ENCODE measurements at regions not wholly inside any gene's neighbourhood (a gene's known extent, or its start where the extent isn't known, plus 50 kb on each side); places are given as distances from the start of the nearest gene placed in this dataset.
A peak's percentile ranks its signal among the peaks of the same experiment; 100 is the strongest.

- no peak overlapping the region for H2BK20ac ChIP-seq (ENCODE audit: low read length)
- H2AK5ac ChIP-seq (ENCODE audit: low read depth, low read length) = no peak overlapping the region
- H4K8ac ChIP-seq (ENCODE audit: extremely low read depth, insufficient read depth, low read length) = no peak overlapping the region
- H3K18ac ChIP-seq (ENCODE audit: extremely low read depth, low read length) = no peak overlapping the region
- peak overlapping the region; percentile 77 to 78 for H3K4me2 ChIP-seq (ENCODE audit: insufficient read depth in 1 of 2, low read depth in 2 of 2, low read length in 2 of 2)
- no peak overlapping the region for H3K56ac ChIP-seq (replicated peaks; ENCODE audit: insufficient read length, low read depth, low read length)
- H2BK12ac ChIP-seq (ENCODE audit: low read depth, low read length) = no peak overlapping the region
- CTCF ChIA-PET (ENCODE audit: partially characterized antibody) = interaction anchor here (0.6 to 4.0 kb wide), 17 partner anchors 9 to 482 kb away, joined by 3 to 22 read pairs (median 3); partner anchors contain the start of gene RGMA
- no peak overlapping the region for H2BK5ac ChIP-seq (ENCODE audit: low read depth, low read length)
- FAIRE-seq (peak; percentile 63), DNase-seq (ENCODE audit: low read depth in 1 of 2, low spot score in 2 of 2) (peak; percentile 59 to 69)
- H2BK120ac ChIP-seq (replicated peaks; ENCODE audit: low read depth, low read length) = no peak overlapping the region
- H2BK15ac ChIP-seq (ENCODE audit: low read length) = no peak overlapping the region
- POLR2A ChIA-PET (ENCODE audit: partially characterized antibody) = interaction anchor here (0.7 to 1.7 kb wide), 5 partner anchors 51 to 272 kb away, joined by 3 to 6 read pairs (median 3); no protein-coding TSS in a partner anchor
- peaks cover 8 to 23% (median 20%) of the 10 kb centered on the region in 4 experiments for H3K4me1 ChIP-seq (replicated peaks in 1 of 4; ENCODE audit: control insufficient read depth in 3 of 4, insufficient read depth in 4 of 4, low read length in 3 of 4)
- H3K4ac ChIP-seq (replicated peaks; ENCODE audit: insufficient read length, low read depth, low read length) = no peak overlapping the region
- H3K27me3 ChIP-seq (replicated peaks in 1 of 4; ENCODE audit: control insufficient read depth in 3 of 4, extremely low read depth in 1 of 4, insufficient read depth in 3 of 4, low read length in 3 of 4) = peaks cover 5 to 44% (median 31%) of the 10 kb centered on the region in 4 experiments
- H3K36me3 ChIP-seq (ENCODE audit: control insufficient read depth in 2 of 4, insufficient read depth in 4 of 4, low read length in 3 of 4) = no peaks in the 10 kb centered on the region
- no peak overlapping the region for H2AFZ ChIP-seq (ENCODE audit: low read length)
- H3K27ac ChIP-seq (ENCODE audit: low read depth, low read length) = no peak overlapping the region
- no peak overlapping the region for H4K5ac ChIP-seq (ENCODE audit: insufficient read length, low read depth, low read length)
- no peaks in the 10 kb centered on the region for H4K20me1 ChIP-seq (replicated peaks in 1 of 2; ENCODE audit: control insufficient read depth in 1 of 2, insufficient read depth in 2 of 2, low read length in 2 of 2)
- peaks cover 4% of the 10 kb centered on the region; the same call in 1 of the 2 replicates for H3K23me2 ChIP-seq (ENCODE audit: low read depth, low read length)
- H3K14ac ChIP-seq (ENCODE audit: insufficient read length) = no peak overlapping the region
- H3K23ac ChIP-seq (ENCODE audit: insufficient read length) = no peak overlapping the region
- WGBS, 2 experiments (ENCODE audit: extremely low coverage in 1 of 2, insufficient coverage in 1 of 2, insufficient read length in 1 of 2, insufficient replicate concordance in 2 of 2, low coverage in 1 of 2, low lambda C conversion rate in 2 of 2, missing lambda C conversion rate in 1 of 2) = 3% methylated on average over 9 of the region's 9 CpGs; no CpG with 5 or more reads in 1 of the 2 experiments
- no peaks in the 10 kb centered on the region for H3K9me3 ChIP-seq (ENCODE audit: insufficient read depth in 2 of 2, low read depth in 1 of 2, low read length in 1 of 2)
- no peaks in the 10 kb centered on the region for H3K79me1 ChIP-seq (ENCODE audit: low read depth, low read length)
- H3K4me3 ChIP-seq (ENCODE audit: extremely low read depth in 1 of 4, insufficient read depth in 2 of 4, low read depth in 3 of 4, low read length in 4 of 4) = peak overlapping the region; percentile 21 to 53 (median 33); a peak in 6 of 8 replicates
- no peak overlapping the region for H4K91ac ChIP-seq (replicated peaks; ENCODE audit: insufficient read length, low read length)
- no peak overlapping the region for H3K9ac ChIP-seq (replicated peaks in 1 of 4; ENCODE audit: extremely low read depth in 1 of 4, low read depth in 3 of 4, low read length in 3 of 4)
- H3K79me2 ChIP-seq (ENCODE audit: control insufficient read depth in 1 of 2, insufficient read depth in 2 of 2, low read length in 2 of 2) = no peaks in the 10 kb centered on the region
- TF ChIP-seq CHD1 (IDR thresholded peaks at IDR 0.05; ENCODE audit: low read depth, low read length) (no peak), RBBP5 (IDR thresholded peaks at IDR 0.05; ENCODE audit: borderline replicate concordance, low read depth, low read length) (no peak; the same call in 1 of the 2 replicates), NRF1 (IDR thresholded peaks at IDR 0.05; ENCODE audit: low read depth, low read length) (no peak), NANOG (IDR thresholded peaks at IDR 0.05; ENCODE audit: insufficient read depth, low read depth, low read length, poor library complexity, severe bottlenecking) (peak; percentile 59), YY1 (IDR thresholded peaks at IDR 0.05; ENCODE audit: low read depth, low read length) (0 out of 2 replicates have a peak, but pooled peaks have one; percentile 52), MAFK (IDR thresholded peaks at IDR 0.05; ENCODE audit: low read depth, low read length) (no peak), TEAD4 (IDR thresholded peaks at IDR 0.05; ENCODE audit: low read depth, low read length) (no peak), ASH2L (IDR thresholded peaks at IDR 0.05; ENCODE audit: low read length) (peak; percentile 83), CEBPB (IDR thresholded peaks at IDR 0.05; ENCODE audit: low read depth, low read length) (no peak), SP2 (IDR thresholded peaks at IDR 0.05; ENCODE audit: low read length) (no peak), POLR2AphosphoS5 (IDR thresholded peaks at IDR 0.05; ENCODE audit: low read depth, low read length) (no peak), TCF12 (IDR thresholded peaks at IDR 0.05; ENCODE audit: low read depth, low read length) (0 out of 2 replicates have a peak, but pooled peaks have one; percentile 45), KDM5A (IDR thresholded peaks at IDR 0.05; ENCODE audit: low read length) (no peak), ZNF274 (IDR thresholded peaks at IDR 0.05; ENCODE audit: borderline replicate concordance, extremely low read depth, low read length) (no peak), SP1 (IDR thresholded peaks at IDR 0.05; ENCODE audit: low read depth, low read length) (0 out of 2 replicates have a peak, but pooled peaks have one; percentile 44)
These were observed 242.6 kb upstream of the RGMA start for GRCh38 chr15:93331545-93332167.

Measured in H1 (cell line).